DMS53 treated with DMSO at 0.1 percent for 48 hours (cell line): ENCODE measurements at regions not wholly inside any gene's neighbourhood (a gene's known extent, or its start where the extent isn't known, plus 50 kb on each side); places are given as distances from the start of the nearest gene placed in this dataset.
"Not testable (repeated sequence)": the region's sequence is repeated elsewhere in the genome, so short reads cannot be mapped to it uniquely, and the experiment has no call there.

Experiments
- DNase-seq: peaks from one replicate; lab custom pipeline; 2025; ENCODE audit not compliant: unreplicated experiment; lab: John Stamatoyannopoulos, UW

DNA sequence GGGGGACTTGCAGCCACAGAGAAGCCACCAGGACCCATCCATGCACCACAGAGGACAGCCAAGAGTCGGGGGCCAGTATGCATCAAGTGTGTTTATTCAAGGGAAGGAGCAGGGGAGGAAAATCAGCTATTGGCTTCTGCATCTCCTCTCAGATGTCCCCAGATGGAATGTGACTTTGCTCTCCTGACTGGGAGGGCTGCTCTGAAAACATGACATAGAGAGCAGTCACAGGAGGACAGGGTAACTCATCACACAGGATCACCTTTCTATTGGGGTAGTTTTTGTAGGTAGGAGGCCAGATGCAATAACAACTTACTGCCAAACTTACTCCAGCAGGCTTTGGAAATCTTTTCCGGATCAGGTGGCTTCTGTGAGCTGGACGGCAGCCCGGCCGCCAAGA is 121.0 kb upstream of the OPCML start:
- no peak for DNase-seq

DNA sequence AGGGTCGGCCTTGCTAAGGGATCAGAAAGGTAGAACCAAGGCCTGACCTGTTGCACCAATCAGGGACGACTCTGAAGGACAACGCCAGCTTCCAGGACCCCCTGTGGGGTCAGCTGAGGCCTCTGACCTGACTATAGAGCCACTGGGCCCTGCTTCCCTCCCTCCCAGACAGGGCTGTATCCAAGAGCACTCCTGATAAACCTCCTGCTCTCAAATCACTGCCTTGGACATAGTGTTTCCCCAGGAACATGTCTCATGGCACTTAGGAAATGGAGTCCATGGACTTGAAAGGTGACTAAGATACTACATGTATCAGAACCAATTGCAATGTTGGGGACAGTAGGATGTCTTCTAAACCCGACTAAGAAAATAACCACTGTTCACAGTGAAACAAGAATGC is 117.8 kb upstream of the OPCML start:
- DNase-seq, result no peak

DNA sequence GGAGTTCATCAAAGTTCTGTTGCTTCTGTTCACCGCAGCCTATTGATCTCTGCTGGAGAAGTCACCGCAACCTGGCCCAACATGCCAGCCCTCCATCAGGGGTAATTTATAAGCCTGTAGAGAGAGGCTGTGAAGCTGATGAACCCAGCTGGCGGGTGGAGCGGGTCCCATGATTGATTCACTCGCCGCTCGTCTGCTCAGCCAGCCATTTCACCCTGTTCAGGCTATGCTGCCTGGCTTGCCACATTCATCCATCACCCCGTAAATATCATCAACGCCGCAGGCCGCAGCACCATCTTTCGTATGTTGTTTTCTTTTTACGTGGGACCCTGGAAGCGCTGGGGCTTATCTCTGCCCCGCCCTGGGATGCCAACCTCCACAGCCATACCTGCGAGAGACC is 116.7 kb upstream of the OPCML start:
- DNase-seq, result no peak

DNA sequence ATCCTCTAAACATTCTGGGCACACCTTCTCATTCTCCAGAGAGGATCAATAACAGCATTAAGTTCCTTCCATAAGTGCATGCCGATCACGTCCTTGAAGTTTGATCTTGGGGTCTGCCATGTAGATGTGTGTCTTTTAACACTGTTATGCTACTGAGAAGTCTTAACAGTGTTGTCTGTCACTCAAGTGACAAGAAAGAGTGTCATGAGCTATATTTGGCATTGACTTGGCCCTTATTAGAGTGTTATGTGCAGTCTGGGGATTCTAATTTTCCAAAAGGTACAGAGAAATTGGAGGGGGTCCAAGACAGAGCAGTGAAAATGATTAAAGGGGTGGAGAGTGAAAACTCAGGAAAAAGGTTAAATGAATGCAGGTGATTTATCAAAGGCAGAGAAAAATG is 107.1 kb upstream of the OPCML start:
- no peak for DNase-seq

DNA sequence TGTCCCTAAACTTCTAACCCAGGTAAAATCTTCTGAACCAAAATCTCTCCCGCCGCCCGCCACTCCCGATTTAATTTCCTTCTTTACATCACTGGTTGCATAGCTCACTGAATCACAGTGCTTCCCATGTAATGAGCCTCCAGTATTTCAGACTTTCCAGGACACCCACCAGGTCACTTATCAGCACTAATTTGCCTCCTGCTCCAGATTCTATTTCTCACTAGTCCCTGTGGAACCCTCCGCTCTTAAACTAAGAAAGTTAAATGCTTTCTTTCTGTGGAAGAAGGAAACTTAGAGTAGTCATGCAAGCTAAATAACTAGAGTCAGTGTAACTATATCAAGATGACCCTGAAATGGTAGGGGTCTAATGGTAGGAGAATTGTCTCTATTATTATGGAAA is 106.6 kb upstream of the OPCML start:
- no peak for DNase-seq

DNA sequence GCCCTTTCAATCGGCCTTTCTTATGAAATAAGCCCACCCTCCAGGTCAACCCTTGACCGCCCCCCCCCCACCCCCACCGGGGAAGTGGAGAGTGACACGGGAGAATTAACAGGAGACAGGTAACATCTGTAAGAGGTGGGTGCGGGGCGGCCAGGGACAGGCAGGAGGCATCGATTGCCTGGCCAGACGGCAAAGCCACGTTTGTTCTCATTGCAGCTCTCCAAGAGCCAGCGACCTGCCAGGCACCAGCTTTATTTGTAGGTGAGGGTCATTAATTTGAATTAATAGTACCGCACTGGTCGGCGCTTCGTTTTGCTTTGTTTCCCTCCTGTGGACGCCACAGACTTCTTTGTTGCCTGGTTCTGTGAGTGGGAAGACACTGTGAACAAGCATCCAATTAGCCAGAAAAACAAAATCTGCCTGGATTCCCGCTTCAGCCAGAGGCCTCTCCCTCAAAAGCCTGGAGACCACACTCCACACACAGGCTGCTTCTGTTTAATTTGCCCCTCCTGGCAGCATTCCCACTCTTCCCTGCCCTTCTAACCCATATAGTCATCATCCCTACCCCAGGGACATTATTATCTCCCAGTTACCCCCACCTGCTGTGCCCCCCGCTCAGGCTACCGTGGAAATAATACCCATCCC is 104.5 kb upstream of the OPCML start:
- DNase-seq, result no peak

DNA sequence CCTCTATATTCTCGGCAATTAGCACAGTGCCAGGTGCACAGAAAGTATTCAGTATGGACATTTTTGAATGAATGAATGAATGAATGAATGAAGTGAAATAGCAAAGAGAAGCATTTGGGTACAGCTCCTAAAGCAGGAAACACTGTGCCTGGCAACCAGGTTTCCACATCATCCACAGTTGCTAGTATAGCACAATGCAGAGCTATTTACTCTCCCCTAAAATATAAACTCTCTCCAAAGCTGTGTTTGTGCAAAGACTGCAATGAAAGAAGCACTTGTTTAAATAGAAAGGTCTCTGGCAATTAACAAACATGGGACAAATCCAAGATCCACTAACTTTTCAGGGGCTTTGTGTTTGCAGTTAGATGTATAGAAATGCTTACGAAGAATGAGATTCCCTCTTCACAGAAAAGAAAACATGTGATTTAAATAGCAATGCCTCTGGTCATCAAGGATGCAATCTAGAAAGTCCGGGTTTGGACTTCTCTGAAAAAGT is 103.0 kb upstream of the OPCML start:
- no peak for DNase-seq

DNA sequence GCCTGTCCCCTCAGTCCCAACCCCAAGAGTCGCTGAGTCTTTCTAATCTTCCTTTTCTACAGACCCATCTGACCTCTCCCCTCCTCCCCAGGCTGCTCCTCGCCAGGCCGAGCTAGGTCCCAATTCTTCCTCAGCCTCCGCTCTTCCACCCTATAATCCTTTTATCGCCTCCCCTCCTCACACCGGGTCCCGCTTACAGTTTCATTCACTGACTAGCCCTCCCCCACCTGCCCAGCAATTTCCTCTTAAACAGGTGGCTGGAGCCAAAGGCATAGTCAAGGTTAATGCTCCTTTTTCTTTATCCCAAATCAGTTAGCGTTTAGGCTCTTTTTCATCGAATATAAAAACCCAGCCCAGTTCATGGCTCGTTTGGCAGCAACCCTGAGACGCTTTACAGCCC is 96.1 kb upstream of the OPCML start:
- DNase-seq, result not testable (repeated sequence)

DNA sequence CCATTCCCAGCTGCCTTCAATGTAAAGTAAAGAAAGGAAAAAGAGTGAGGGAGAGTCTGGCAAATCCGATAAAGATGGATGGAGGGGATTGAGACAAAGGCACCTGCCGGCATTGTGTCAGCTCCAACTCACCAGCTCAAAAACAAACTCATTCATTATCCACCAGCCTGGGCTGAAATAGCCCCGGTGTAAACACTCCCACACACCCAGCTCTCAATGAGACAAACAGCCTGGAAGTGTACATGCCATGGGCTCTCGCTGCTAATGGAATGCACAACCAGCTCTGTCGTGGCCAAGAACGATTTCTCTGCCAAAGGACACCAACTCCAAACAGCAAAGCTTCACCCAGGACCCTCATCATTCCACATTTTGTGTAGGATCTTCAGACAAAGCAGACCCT is 89.3 kb upstream of the OPCML start:
- DNase-seq, result no peak

DNA sequence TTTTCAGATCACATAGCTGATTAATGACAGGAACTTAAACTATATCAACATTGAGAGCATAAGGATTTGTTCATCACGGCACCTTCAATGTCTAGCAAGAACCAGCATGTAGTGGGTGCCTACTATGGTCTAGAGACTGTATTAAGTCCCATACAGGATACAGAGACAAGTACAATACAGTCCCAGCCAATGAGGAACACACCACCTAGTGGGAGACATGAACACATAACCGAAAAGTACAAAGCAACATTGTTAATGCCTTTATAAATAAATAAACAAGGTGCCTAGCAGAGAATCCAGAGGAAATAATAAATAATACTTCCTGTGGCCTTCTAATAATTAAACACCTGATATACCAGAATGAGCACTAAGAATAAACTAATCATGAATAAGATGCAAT is 87.7 kb upstream of the OPCML start:
- DNase-seq, result peak; percentile 47

DNA sequence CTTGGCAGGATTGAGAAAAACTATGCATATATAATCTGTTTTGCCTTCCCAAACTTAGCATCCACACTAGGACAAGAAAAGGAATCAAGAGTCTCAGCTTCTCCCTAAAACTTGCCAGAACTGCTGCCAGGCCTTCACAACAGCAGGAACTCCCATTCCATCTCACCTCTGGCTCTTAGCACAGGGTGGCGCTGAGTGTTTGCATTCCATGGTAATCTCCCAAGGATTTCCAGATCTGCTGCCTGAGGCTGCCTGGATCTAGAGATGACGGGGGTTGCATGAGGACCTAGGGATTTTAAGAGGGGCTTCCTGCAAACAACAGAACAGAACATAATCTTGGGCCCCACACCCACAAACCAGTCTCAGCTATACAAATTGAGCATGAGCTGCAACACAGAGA is 87.1 kb upstream of the OPCML start:
- no peak for DNase-seq

DNA sequence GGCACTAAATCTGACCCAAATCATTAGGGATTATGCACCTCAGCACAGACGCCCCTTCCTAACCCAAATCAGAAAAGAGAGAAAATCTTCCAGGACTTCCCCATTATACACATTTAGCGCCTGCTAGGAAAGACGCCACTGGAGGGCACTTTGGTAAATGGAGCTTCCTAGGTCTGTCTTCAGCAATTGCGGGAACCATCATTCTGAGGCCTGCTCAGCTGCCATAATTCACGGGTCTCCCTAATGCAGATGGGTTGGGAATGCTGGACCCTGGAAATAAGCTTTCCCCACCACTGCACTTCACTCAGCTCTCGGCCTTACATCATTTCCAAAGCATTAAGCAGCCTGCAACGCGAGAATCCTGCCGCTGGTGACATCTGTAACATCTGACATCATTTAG is 86.2 kb upstream of the OPCML start:
- no peak for DNase-seq

DNA sequence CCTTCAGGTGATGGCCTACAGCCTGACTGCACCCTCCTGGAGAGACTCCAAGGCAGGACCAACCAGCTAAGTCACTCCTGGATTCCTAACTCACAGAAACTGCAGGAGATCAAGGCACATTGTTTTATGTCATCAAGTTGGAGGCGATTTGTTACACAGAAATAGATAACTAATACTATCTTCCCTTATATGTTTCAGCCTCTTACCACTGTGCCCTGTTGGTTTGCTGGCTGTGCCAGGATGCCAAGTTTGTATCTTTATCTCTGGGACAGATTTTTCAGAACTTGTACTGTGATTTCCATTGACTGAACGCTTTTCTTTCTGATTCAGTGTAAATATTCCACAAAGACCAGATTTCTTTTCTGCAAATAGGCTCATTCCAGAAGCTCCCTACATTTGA is 76.2 kb upstream of the OPCML start:
- no peak for DNase-seq

DNA sequence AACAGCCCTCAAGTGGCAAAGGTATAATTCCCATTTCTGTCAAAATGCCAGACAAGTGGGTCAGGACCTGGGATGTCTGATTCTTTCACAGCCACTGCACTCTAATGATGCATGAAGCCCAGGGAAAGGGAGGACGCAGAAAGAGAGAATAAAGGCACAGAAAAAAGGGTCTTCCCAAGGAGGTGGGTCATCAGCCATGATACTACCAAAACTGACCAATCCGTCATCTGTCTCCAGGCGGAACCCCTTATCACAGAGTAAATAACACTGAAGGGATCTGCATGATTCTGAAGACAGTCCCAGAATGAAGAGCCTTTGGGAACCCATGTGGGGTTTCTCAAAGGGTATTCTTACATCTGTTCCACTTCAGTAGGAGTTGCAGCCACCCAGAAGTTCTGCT is 73.8 kb upstream of the OPCML start:
- DNase-seq, result no peak

DNA sequence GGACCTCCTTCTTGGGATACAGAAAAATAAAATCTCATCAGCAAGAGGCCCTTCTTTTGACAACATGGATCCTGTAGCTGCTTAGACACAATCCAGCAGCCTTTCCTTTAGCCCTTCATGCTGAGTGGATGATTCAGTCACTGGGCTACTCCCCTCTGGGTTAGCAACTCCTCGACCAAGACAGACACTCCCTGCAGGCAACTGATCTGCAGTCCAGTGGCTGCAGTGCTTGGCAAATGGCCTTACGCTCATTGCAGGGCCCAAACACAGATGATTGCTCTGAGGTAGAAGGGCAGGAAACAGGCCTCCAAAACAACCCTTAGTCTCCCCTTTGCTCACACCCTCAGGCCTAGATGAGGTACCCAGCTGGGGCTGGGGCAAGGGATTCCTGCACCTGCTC is 73.2 kb upstream of the OPCML start:
- DNase-seq, result no peak

DNA sequence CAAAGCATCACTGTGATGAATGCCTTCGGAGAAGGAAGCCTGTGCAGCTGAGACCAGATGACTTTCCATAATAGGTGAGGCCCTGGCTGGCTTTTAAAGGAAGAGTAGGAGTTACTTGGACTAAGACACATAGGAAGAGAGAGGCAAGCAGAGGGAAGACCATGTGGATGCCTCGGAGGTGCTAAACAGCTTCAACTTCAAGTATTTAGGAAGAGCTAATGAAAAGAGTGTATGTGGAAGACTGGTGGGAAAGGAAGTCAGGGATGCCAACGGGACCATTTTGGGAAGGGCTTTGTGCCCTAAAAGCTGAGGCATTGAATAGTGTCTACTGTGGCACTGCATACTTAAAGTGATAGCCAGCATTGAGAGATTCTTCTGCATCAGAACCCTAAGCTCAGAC is 69.3 kb upstream of the OPCML start:
- DNase-seq, result no peak

DNA sequence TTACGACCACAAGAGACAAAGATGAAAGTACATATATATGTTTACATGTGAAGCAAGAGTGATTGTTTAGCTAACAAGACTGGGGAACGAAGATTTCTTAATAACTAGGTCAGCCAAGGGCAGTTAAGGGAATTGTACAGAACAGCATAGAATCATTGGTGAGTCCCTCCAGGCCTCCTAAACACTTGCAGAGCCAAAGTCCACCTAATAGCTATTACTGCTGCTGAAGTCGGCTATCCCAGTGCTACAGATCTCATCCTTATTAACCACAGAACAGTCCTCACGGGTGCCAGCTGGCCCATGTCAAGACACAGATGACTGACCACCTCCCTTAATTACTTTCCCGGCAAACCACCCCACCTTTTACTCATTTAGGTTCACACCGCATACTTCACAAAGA is 68.5 kb upstream of the OPCML start:
- no peak for DNase-seq

DNA sequence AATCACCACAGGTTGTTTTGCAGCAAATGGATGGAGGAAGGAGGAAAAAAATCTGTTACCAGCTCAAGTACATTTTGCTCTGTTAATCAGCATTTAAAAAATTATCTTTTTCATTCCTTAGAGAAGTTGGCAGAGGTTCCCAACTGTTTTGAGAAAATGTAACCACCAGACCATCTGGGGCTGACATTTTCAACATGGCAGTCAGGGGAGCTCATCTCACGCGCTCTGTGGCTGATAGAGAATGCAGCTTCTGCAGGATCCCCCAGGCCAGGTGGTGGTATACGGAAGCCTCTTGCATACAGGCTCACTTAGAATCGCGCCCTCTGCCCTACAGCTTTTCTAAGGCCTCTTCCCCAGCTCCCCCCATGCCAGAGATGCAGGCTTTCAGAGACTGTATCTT is 68.0 kb upstream of the OPCML start:
- no peak for DNase-seq

DNA sequence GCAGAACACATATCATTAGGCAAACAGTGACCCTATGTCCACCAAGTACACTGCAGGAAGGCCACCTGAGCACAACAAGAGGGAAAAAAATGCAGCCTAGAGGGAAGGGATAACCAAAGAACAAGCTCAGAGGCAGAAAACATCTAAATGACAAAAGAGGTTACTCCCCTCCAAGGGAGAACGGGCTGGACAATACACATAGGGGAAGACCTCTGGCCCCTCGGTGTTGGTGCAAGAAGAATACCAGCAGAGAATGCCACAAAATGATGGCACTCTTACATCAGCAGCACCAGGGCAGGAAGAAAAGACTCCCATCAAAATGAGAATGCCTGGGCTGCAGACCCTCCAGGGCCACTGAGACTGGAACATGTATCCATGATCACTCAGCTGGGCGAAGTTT is 66.6 kb upstream of the OPCML start:
- DNase-seq, result no peak

DNA sequence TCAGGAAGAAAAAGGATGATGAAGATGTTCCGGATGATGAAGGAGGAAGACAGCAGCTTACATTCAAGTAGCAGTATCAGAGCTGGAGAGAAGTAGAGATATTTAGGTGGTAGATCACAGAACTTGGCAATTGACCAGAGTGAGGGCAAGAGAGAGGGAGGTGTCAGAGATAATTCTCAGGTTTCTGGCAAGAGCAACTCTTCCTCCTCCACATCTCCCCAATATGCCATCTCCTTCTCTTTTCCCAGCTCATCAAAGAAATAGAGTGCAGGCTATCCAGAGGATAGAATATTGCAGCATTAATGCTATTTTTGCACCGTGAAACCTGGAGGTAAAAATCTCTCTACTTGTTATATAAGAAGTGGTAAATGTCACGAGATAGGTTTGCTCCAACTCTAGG is 64.9 kb upstream of the OPCML start:
- DNase-seq, result no peak

DNA sequence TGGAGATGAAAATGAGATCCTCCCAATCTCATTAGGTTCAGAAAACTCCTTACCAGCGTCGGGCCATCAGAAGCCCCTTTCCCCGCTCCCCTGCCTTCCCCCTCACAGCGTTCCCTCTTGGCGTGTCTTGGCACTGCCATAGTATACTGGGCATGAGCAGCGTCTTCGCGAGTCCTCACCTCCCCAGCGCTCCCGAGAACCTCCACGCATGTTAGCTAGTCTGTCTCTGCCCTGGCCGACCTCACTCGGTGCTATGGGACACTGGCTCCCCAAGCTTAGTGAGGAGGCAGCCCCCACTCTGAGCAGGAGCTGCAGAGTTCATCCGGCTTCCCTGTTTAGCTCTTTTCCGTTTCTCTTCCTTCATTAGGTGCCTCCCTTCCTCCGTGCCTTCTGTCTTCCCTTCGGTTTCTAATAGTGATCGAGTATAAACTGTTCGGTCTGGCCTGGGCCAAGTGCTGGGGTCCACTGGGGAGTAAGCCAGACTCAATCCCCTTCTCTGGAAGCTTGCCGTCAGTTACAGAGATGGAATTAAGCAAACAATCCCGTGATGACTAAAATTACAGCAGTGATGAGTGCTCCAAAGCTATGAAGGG is 63.8 kb upstream of the OPCML start:
- DNase-seq, result no peak

DNA sequence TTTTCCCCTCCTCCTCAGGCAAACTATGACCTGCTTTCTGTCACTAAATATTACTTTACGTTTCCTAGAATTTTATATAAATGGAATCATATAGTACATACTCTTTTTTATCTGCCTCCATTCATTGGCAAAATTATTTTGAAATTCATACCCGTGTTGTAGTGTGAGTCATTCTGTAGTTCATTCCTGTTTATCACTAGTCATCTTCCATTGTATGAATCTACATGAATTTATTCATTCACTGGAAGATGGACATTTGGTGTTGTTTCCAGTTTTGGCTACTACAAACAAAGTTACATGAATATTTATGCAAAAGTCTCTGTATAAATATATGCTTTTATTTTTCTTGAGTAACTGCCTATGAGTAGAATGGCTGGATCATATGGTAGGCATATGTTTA is 60.7 kb upstream of the OPCML start:
- no peak for DNase-seq

DNA sequence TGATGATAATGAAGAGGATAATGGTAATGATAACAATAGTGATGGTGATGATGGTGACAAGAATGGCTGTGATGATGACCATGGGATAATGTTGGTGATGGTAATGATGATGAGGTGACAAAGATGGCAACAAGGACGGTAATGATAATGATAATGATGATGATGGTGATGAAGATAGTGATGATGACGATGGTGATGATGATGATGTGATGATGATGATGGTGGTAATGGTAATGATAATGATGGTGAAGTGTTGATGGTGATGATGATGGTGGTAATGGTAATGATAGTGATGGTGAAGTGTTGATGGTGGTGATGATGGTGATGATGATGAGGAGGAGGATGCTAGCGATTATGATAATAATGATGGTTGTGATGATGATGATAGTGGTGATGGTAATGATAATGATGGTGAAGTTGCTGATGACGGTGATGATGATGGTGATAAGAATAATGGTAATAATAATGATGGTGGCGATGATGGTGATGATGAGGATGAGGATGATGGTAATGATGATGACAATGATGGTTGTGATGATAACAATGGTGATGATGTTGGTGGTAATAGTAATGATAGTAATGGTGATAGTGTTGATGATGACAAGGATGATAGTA is 54.7 kb upstream of the OPCML start:
- DNase-seq, result no peak
